ENCODE measurements at regions not wholly inside any gene's neighbourhood (a gene's known extent, or its start where the extent isn't known, plus 50 kb on each side); places are given as distances from the start of the nearest gene placed in this dataset.

DNA sequence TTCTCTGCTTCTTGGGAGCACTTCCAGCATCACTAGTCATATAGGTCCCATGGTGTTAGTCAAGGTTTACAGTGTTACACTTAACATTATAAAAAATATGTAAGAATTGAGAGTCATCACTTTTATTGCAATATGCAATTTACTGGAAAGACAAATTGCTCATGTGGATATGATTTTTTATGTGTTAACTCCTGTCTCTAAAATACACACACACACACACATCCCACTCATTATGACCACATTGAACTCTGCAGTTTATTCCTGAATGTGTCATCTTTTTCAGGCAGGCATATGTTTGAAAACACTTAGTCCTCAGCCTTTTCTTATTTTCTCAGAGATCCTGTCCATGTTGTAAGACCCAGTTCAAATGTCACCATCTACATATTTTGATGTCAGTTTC, 148.5 kb upstream of the MRPS30 start:
- DNase-seq = no peak

DNA sequence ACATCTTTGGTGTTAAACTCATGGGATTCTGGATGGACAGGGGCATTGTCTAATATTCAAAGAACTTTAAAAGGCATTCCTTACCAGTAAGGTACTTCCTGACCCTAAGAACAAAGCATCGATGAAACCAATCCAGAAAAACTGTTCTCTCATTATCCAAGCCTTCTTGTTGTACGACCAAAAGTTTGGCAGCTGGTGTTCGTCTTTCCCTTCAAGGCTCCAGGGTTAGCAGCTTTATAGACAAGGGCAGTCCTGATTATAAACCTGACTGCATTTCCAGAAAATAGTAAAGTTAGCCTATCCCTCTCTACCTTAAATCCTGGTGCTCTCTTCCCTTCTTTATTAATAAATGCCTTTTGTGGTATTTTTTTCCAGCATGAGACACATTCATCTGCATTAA, 149.4 kb upstream of the MRPS30 start:
- no peak for DNase-seq

DNA sequence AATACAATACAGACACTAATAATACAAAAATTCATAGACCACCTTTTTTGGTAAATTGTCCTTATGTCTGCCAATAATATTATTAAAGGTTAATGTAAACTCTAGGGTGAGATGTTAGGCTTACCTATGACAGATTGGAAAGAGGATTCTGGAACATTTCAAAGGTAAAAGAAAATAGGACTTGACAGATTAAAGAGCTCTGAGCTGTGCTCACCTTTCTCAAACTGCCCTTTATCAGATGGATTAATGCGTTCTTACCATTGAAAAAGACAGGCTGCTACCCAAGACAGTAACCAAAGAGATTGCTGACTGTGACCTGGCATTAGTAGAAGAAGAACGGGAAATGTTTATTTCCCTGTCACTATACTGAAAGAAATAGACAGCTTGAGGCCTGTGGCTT, 156.1 kb upstream of the MRPS30 start:
- no peak for DNase-seq

DNA sequence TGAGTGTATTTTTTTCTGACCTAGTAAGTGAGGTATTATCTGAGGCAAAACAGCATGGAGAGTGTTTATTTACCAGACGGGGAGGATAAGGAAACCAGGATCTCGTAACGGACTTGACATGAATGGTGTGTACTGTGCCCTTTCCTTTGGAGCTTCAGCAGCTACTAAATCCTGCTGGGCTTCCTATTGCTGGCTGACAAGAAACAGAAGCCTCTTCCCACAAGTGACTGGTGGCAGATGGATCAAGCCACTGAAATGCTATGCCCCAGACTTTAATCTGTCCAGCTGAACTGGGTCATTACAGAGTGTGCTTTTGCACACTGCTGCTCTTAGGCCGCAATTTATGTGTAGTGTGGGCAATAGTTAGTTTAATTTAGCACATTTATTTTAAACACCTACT, 162.7 kb upstream of the MRPS30 start:
- no peak for DNase-seq

DNA sequence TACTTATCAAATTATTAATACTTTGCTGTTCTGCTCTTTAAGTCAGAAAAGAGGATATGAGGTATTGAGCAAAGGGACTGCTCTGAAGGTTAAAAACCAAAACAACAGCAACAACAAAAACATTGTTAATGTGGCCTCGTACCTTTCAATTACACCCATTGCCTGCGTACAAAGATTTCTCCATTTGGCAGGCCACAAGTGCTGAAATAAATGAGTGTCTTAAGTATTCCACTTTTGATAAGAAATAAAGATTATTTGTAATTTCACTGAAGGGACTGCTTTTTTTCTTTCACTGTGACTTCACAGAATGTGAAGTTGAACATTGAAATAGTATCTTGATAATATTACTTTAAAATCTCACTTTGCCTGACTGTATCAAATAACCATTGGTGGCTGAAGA, 163.2 kb upstream of the MRPS30 start:
- no peak for DNase-seq

DNA sequence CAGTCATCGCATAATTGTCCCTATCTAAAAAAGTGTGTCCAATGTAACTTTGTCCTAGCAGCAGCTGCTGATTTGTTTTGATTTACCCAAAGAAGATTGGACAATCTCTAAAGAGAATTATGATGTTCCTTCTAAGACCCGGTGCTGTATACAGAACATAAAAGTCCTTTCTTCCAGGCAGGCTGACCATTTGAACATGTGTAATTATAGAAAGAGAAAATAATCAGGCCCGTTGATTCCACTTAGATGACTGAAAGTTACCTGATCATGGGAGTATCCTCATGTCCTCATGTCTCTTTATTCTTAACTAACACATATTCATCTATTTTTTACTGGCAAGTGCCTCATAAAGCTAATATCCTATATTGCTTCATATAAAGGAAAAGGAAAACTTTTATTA, 164.1 kb upstream of the MRPS30 start:
- DNase-seq = no peak

DNA sequence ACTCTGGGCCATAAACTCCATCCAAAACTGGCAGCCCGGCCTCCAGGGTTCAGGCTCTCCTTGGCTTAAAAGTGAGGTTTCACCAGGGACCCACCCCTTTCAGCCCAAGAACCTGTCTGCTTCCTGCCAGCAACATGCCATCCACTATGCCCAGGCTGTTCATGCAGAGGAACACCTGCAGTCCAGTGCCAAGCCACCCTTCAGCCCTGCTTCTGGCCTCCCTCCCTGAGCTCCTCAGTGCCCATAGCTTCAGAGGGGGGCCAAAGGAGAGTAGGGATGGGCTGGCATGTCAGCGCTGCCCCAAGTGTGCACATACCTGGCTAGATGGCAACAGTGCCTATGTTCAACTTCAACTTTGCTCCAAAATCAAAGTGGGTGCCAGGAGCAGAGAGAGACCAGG, 166.9 kb upstream of the MRPS30 start:
- DNase-seq = no peak

DNA sequence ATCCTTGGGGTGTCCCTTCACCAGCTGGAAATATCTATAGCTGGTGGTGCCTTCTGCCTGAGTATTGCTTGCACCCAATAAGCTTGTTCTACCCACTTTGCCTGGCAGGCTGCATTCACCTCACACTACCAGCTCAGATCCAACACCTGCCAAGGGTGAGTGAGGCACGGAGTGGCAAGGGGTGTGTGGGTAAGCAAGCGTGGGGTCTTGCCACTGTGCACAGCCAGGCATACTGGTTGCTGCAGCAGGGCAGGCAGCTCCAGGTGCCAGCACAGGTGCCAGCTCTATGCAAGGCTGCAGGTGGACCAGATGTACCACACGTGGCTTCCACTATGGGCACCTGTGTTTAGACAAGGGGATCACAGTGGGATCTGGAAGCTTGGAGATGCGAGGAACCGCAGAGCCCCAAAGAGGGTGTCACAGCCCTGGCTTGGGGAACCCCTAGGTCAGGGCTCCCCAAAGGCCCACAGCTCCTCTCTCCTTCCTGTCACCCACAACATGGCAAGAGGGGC, 167.7 kb upstream of the MRPS30 start:
- no peak for DNase-seq

DNA sequence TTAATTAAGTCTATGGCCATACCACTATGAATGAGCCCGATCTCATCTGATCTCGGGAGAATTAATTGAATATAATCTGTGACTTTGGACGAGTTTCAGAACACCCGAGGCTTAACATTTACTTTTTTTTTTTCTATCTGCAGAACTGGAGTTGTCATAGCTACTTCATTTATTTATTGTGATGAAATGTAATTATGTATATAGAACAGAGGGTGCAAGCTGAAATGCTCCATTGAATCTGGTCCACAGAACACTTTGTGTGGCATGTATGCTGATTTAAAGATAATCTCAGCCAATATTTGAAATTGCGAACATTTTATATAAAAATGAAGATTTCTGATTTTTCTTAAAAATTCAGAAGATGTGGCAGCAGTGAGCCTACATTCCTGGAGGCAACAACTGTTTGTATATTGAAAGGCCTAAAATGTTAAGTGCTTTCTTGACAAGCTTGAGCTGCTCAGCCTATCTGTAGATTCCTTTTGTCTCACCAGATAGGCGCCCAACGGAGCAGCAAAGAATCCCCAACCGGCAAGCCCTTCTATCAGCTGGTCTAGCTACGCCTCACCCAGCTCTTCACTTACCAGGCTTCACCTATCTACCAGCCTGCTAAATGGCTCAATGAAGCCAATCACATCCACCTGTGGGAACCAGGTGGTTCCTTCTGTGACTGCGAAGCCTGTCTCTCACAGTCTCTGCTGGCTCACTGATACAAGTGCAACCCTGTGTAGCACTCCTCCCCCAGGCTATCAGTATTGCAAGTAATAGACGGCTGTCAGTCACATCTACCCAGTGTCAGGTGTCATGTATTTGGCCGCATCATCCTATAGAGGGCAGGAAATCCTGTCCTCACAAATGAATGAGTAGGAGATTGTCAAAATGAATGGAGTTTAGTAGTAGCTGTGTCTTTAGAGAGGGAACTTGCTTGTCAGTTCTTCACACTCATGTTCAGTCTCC, 170.6 kb upstream of the MRPS30 start:
- DNase-seq = no peak

DNA sequence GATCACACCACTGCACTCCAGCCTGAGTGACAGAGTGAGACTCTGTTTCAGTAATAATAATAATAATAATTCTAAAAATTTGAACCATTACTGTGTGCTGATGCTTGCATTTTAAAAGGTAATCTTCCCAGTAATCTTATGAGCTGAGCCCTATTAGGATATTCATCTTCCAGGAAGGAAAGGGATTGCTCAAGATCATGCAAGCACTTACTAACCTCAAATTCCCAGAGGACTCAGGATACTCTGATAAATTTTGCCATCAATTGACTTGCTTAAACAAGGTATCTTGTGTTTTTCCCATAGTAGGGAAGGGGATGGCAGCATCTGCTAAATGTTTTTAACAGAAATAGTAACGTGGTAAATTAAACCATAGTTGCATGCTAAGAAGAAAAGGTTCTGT, 176.4 kb upstream of the MRPS30 start:
- DNase-seq = no peak

DNA sequence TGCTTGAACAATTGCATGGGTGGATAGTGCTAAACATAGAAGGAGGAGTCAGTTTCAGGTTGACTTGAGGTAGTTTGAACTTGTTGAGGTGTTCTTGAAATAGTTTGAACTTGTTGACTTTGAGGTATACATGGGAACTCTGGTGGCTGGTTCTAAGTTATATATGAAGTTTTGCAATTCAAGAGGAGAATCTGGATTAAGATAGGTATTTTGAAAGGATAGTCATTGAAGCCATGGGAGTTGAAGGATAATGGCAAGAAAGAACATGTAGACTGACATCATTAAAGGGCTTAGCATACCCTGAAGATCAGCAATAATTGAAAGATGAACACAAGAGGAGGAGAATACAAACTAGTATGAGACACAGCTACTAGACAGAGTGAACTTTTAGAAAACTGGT, 181.9 kb upstream of the MRPS30 start:
- DNase-seq = no peak

DNA sequence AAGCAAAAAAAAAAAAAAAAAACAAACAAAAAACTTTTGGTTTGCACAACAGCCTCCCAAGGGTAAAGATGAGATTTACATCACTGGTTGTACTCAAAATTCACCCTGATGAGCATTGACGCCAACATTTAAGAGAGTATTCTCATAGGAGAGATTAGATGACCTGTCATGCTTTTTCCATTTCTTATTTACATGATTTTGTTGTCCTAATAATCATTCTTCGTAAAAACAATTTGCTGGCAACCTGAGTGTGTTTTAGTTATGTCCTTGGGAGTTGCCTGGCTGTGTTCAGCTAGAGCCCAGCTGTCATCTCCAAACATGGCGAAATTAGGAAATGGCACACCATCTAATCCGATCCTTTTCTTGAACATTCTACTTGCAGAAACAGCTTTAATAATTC, 186.4 kb upstream of the MRPS30 start:
- no peak for DNase-seq

DNA sequence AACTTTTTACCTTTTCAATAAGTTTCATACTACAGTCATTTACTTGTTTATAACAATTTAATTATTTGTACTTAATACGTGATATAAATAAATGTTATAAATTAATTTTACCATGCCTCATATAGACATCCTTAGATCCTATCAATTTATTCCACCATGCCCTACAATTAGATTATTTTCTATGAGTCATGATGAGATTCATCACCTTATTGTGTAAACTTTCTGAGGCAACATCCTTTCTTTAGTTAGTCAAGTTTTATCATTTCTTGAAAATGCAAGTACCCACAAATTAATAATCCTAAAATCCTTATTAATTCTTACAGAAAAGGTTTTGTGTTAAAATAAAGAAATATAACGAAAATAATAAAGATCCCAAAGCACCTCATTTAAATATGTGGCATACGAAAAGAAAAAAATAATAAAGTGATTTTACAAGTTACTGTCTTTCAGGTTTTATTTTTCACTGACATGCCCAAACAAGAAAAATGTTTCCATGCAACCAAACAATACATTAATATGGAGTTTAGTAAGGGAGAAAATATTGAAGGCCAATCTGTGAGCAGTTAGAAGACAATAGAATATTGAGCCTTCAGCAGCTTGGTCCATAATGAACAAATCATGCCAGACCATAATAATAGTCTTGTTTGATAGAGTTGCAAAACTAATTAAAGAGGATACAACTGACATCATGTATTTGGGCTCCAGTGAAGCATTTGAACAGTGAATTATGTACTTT, 188.7 kb upstream of the MRPS30 start:
- DNase-seq = no peak

DNA sequence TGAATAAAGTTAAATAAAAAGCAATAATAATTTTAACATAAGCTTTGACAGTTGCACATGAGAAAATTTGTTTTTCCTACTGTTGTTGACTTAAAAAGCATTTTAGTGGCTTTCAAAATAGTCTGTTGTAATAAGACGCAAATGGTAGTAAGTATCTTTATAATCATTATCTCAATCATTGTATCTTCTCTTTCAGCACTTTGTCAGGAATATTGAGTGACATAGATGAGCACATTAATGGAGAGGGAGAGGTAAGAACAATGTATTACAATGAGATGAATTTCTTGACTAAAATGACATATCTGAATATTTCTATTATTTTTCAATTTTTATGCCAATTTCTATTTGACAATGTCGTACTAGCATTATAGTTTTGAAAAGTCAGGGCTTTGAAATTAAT, 193.9 kb upstream of the MRPS30 start:
- no peak for DNase-seq

DNA sequence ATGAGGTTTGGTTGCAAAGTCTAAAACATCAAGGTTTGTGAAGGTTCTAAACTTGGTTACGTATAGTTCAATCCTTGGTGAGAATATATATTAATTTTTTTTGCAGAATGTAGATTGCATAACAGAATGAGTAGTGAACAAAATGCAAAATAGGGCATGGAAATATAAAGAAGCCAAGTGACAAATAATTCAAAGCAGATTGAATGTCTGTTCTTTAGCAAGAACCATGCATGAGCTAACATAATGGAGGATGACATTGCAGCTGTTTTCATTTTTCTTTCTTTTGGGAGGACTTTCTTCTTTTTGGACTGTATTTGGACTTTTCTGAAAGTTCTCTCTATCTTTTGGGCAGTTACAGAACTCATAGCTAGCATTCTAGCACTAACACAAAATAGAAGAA, 194.8 kb upstream of the MRPS30 start:
- DNase-seq = no peak

DNA sequence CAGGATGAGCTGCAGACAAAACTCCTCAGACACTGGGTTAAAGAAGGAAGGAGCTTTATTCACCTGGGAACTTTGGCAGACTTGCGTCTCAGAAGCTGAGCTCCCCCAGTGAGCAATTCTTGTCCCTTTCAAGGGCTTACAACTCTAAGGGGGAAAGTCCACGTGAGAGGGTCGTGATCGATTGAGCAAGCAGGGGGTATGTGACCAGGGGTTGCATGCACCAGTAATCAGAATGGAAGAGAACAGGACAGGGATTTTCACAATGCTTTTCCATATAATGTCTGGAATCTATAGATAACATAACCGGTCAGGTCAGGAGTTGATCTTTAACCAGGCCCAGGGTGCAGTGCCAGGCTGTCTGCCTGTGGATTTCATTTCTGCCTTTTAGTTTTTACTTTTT, 202.8 kb upstream of the MRPS30 start:
- no peak for DNase-seq

DNA sequence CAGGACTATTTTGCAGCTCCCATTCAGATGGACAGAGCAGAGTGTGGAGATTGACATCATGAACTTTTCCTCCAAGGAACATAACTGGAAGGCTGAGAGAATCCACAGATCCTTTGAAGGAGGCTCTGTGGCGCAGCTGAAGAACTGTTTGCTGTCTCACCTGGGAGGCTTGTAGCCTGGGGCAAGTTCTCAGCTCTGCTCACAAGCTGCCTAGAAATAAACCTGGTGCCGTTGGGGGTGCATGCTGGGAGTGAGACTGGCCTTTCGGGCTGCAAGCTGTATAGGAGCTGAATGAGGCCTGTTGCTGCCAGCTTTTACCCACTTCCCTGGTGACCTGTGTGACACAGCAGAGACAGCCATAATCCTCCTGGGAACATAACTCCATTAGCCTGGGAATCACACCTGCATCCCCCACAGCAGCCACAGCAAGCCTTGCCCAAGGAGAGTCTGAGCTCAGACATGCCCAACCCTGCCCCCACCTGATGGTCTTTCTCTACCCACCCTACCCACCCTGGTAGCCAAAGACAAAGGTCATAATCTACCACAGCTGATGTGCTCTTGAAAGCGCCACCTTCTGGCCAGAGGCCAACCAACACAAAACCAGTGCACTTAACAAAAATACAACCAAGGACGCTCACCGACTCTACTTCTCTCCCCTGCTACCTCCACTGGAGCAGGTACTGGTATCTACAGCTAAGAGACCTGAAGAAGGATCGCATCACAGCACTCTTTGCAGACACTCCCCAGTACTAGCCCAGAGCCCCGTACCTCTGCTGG, 205.1 kb upstream of the MRPS30 start:
- no peak for DNase-seq

DNA sequence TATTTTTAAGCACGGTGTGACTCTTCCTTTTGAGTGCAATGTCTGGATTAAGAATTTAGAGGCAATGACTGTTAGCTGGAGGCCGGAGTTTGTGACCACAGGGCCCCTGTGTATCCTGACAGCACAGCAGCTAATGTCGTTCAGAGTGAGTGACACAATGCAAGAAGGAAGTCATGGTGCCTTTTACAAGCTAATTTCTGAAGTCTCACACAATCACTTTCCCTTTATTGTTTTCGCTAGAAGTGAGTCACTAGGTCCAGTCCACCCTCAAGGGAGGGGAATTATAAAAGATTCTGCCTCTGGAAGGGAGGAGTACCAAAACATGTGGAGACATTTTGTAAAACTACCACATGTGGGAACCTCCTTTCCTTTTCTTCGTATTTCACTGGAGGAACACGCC, 185.5 kb upstream of the FGF10 start:
- no peak for DNase-seq

DNA sequence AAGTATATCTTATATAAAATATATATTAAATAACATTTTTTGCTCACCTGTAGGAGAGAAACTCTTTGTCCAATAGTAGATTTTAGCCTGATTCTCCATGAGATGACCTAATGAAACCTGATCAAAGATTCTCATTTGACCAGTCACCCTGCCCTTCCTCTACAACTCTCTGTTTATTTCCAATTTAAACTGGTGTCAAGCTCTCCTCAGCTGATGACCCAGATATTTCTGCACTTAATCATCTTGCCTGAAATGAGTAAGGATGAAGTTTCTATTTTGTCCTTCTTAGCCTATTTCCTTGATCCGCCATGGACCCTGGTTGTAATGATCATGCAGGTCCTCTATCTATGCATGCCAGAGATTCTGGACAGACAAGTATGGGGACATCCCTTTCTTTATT, 179.3 kb upstream of the FGF10 start:
- DNase-seq = no peak

DNA sequence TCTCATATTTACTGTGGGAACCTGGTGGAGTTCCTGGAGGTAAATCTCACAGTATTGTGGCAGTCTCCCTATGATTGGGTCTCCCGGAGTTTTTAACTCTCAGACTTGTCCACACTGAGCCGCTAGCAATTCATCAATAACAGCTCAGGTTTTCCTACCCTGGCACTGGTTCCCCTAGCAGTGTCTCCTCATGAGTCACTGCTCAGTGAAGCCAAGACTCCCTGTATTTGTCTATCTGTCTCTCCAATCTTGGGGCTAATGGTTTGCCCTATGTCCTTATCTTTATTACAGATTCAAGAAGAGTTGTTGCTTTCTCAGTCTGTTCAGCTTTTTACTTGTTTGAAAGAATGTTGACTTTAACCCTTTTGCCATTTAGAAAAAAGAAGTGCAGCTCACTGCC, 176.7 kb upstream of the FGF10 start:
- DNase-seq = no peak

DNA sequence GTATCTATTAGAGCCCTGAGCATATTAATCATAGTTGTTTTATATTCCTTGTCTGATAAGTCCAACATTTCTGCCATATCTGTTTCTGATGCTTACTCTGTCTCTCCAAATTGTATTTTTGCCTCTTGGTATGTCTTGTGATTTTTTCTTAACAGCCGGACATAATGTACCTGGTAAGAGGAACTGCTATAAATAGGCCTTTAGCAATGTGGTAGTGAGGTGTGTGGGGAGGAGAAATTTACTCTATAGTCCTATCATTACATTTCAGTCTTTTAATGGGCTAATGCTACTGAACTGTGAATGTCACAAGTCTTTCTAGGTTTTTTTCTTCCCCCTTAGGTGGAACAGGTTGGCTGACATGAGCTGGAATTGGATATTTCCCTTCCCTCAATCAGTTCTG, 176.1 kb upstream of the FGF10 start:
- no peak for DNase-seq

DNA sequence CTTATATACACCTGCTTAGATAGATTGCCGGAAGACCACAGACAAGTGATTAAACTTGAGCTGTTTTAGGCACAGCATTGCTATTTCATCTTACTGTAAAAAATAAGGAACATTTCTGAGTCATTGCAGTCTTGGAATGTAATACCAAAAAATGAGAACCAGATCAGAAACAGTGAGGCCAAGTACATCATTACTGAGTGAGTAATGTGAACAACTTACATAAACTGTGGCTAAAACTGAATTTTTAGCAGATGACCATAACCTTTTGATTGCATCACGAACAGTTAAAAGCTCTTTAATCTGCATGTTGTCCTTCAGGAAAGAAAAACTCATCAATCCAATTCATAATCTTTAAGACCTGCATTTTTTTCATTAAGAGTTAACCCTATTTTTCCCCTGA, 157.1 kb upstream of the FGF10 start:
- DNase-seq = no peak
